GM12892 (cell line): ENCODE measurements at regions not wholly inside any gene's neighbourhood (a gene's known extent, or its start where the extent isn't known, plus 50 kb on each side); places are given as distances from the start of the nearest gene placed in this dataset.

ENCODE experiments used
- DNase-seq: peaks from one replicate; pipeline ENCODE4 v3.0.0; 2011; ENCODE audit not compliant: insufficient read length
- FAIRE-seq: peaks from 2 replicates; lab custom pipeline; 2011; peaks lifted over from hg19 to GRCh38; lab: Jason Lieb, UNC
- POLR2A ChIP-seq: IDR thresholded peaks from 2 replicates; pipeline ENCODE4 v1.6.1; 2011; ENCODE audit warnings: low read depth, low read length, control low read depth
- POLR2AphosphoS5 ChIP-seq: IDR thresholded peaks from 2 replicates; pipeline ENCODE4 v1.6.1; 2011; ENCODE audit warnings: low read depth, low read length, control low read depth
- TAF1 ChIP-seq: IDR thresholded peaks from 2 replicates; pipeline ENCODE4 v1.6.1; 2011; ENCODE audit warnings: low read depth, mild to moderate bottlenecking, control low read depth, low read length, borderline replicate concordance

DNA sequence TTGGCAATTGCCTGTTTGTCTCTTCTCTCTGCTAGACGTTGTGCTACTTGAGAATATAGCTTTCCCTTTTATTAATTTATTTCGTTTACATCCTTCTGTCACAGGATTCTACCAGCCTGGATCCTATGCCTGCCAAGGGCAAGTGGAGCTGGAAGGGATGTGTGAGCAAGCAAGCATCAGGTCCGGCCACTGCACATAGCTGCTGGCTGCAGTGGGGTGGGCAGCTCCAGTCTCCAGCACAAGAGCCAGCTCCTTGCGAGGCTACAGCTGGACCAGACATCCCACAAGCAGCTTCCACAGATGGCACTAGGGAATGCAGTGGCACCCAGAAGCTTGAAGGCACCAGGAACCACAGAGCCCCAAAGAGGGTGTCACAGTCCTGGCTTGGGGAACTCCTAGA lies 225.0 kb downstream of the KCNC2 start:
- DNase-seq: no peak
- TF ChIP-seq TAF1 (no peak), POLR2AphosphoS5 (no peak), POLR2A (no peak)
- no peak for FAIRE-seq

GRCh38 chr12:74985293-74985985 lies 224.2 kb downstream of the KCNC2 start:
- FAIRE-seq: no peak
- TF ChIP-seq POLR2A (no peak), POLR2AphosphoS5 (no peak), TAF1 (no peak)

GRCh38 chr12:74985986-74986319 lies 223.7 kb downstream of the KCNC2 start:
- TF ChIP-seq POLR2A: no peak
- TF ChIP-seq TAF1: no peak
- no peak for TF ChIP-seq POLR2AphosphoS5
- FAIRE-seq (no peak), DNase-seq (no peak)

More at GRCh38 chr12:74985293-74985985, 224.2 kb downstream of the KCNC2 start:
- DNase-seq: no peak

- no peak for FAIRE-seq
- DNase-seq: no peak
- no peak for TF ChIP-seq POLR2AphosphoS5
- no peak for TF ChIP-seq TAF1
- TF ChIP-seq POLR2A: no peak
Measured at GRCh38 chr12:74988156-74988555, 221.5 kb downstream of the KCNC2 start.
